GM20000 (cell line): ENCODE measurements at regions not wholly inside any gene's neighbourhood (a gene's known extent, or its start where the extent isn't known, plus 50 kb on each side); places are given as distances from the start of the nearest gene placed in this dataset.

Source experiments
- DNase-seq: peaks from one replicate; pipeline ENCODE4 v3.0.0; 2012; ENCODE audit warnings: low spot score
- TF ChIP-seq, protein P1 (sequence below): IDR thresholded peaks from 2 replicates; pipeline ENCODE4 v1.5.1; 2012; ENCODE audit warnings: mild to moderate bottlenecking, control low read depth; ENCODE audit errors: extremely low read depth, missing control alignments

DNA sequence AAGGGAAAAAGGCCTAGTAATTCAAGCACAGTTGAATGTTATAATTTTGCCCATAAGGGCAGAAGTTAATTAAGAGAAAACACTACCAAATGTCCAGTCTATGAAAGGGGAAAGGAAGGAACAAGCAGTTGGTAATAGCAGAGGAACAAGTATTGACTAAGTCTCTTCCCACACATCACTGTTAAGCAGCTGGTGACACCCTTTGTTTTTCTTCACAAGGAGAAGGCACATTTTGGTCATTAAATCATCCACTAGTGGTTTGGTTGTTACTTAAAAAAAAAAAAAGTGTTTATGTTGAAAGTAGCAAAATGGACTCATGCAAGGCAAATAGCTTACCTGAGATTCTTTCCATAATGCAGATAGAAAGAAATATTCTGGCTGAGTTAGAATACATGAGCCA lies 321.4 kb upstream of the NECTIN3 start:
- TF ChIP-seq, protein P1, sequence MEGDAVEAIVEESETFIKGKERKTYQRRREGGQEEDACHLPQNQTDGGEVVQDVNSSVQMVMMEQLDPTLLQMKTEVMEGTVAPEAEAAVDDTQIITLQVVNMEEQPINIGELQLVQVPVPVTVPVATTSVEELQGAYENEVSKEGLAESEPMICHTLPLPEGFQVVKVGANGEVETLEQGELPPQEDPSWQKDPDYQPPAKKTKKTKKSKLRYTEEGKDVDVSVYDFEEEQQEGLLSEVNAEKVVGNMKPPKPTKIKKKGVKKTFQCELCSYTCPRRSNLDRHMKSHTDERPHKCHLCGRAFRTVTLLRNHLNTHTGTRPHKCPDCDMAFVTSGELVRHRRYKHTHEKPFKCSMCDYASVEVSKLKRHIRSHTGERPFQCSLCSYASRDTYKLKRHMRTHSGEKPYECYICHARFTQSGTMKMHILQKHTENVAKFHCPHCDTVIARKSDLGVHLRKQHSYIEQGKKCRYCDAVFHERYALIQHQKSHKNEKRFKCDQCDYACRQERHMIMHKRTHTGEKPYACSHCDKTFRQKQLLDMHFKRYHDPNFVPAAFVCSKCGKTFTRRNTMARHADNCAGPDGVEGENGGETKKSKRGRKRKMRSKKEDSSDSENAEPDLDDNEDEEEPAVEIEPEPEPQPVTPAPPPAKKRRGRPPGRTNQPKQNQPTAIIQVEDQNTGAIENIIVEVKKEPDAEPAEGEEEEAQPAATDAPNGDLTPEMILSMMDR: no peak
- DNase-seq: no peak

DNA sequence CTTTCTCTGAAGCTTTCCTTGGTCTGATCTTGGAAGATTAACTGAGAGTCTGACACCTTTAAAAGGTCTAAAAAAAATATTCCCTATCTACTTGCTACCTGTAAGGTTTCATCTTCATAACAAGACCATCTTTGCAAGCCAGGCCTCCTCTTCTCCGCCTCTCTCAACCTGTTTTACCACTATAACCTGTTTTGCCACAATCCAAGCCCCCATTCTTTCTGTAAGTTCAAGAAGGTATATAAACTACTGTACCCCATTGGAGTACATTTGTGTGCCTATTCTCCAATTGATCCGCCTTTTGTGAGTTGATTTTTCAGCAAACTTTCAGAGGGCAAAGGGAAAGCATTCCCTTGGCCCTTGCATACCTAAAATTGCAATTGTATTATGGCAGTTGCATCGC lies 319.3 kb upstream of the NECTIN3 start:
- TF ChIP-seq, protein P1: no peak
- no peak for DNase-seq

- DNase-seq: no peak
- TF ChIP-seq, protein P1: no peak
Observed at GRCh38 chr3:110753516-110753915, 318.1 kb upstream of the NECTIN3 start.

- DNase-seq: no peak
- TF ChIP-seq, protein P1: no peak
Observed at GRCh38 chr3:110754212-110754916, 317.3 kb upstream of the NECTIN3 start.

GRCh38 chr3:110755345-110755744 lies 316.3 kb upstream of the NECTIN3 start:
- TF ChIP-seq, protein P1: no peak
- DNase-seq: no peak

GRCh38 chr3:110756705-110757104 lies 314.9 kb upstream of the NECTIN3 start:
- TF ChIP-seq, protein P1: no peak
- no peak for DNase-seq

DNA sequence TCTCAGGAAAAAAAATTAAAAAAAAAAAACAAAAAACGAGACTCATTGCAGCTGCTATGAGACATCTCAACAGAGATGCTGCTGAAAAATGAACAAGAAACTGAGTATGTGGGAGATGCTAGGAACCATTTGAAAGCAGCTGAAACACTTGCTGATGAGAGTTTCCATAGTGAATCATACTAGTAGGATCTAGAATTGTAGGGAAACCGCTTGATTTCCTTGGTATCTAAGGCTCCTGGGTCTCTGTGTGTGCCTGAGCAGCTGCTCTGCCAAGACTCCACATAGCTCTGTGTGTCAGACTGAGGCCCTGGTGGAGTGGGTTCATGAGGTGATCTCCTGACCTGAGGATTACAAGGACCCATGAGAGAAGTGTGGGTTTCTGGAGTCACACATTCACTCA lies 313.4 kb upstream of the NECTIN3 start:
- DNase-seq: no peak
- TF ChIP-seq, protein P1: no peak
